OCI-LY3 (cell line): ENCODE measurements at regions not wholly inside any gene's neighbourhood (a gene's known extent, or its start where the extent isn't known, plus 50 kb on each side); places are given as distances from the start of the nearest gene placed in this dataset.
"Not testable (repeated sequence)": the region's sequence is repeated elsewhere in the genome, so short reads cannot be mapped to it uniquely, and the experiment has no call there.

Experiments
- H2AFZ ChIP-seq: fragments of 200-600, 300-600 bp; shearing (Covaris generic); 2 replicates; pipeline ENCODE4 v1.6.0; 2014; ENCODE audit warnings: antibody characterized with exemption, low read depth, low read length
- H3K27ac ChIP-seq: fragments of 200-600, 300-600 bp; sonication (generic); 2 replicates; pipeline ENCODE4 v1.5.1; 2014; ENCODE audit warnings: mild to moderate bottlenecking, low read length, moderate library complexity, mixed read lengths
- H3K27me3 ChIP-seq: fragments of 200-600, 300-600 bp; sonication (generic); 2 replicates; pipeline ENCODE4 v1.6.1; 2014; ENCODE audit warnings: low read depth, low read length, mixed read lengths
- H3K36me3 ChIP-seq: fragments of 200-600, 300-600 bp; sonication (generic); replicated peaks from 2 replicates; pipeline ENCODE3; 2014; ENCODE audit warnings: low read depth, low read length, mixed read lengths
- H3K4me1 ChIP-seq: fragments of 300-600, 200-600 bp; sonication (generic); 2 replicates; pipeline ENCODE4 v1.6.1; 2014; ENCODE audit warnings: low read length, mixed read lengths
- H3K4me2 ChIP-seq: fragments of 200-600, 300-600 bp; sonication (generic); 2 replicates; pipeline ENCODE4 v1.6.1; 2014; ENCODE audit warnings: low read length, mixed read lengths
- H3K4me3 ChIP-seq: fragments of 300-600, 200-600 bp; sonication (generic); 2 replicates; pipeline ENCODE4 v1.5.1; 2014; ENCODE audit warnings: antibody characterized with exemption, mild to moderate bottlenecking, low read length, moderate library complexity
- H3K79me2 ChIP-seq: fragments of 300-600, 200-600 bp; shearing (Covaris generic); 2 replicates; pipeline ENCODE4 v1.6.1; 2014; ENCODE audit warnings: mild to moderate bottlenecking, low read length, mixed read lengths
- H3K9ac ChIP-seq: fragments of 300-600, 200-600 bp; shearing (Covaris generic); 2 replicates; pipeline ENCODE4 v1.6.0; 2014; ENCODE audit warnings: mild to moderate bottlenecking, low read length, moderate library complexity
- H3K9me3 ChIP-seq: fragments of 200-600, 300-600 bp; shearing (Covaris generic); 2 replicates; pipeline ENCODE4 v1.6.1; 2014; ENCODE audit warnings: low read length, mixed read lengths; ENCODE audit not compliant: insufficient read depth
- H4K20me1 ChIP-seq: fragments of 200-600, 300-600 bp; sonication (generic); 2 replicates; pipeline ENCODE4 v1.6.1; 2016; ENCODE audit warnings: low read length, mixed read lengths; ENCODE audit not compliant: insufficient read depth
- CTCF ChIP-seq: fragments of 200-600, 300-600 bp; sonication (generic); IDR thresholded peaks from 2 replicates; pipeline ENCODE4 v1.5.1; 2014; ENCODE audit warnings: antibody characterized with exemption, low read length, low read depth
- EZH2phosphoT487 ChIP-seq: fragments of 200-600 bp; shearing (Covaris generic); IDR thresholded peaks from 2 replicates; pipeline ENCODE4 v1.6.1; 2018; ENCODE audit warnings: antibody characterized with exemption, mixed run types, low read depth

DNA sequence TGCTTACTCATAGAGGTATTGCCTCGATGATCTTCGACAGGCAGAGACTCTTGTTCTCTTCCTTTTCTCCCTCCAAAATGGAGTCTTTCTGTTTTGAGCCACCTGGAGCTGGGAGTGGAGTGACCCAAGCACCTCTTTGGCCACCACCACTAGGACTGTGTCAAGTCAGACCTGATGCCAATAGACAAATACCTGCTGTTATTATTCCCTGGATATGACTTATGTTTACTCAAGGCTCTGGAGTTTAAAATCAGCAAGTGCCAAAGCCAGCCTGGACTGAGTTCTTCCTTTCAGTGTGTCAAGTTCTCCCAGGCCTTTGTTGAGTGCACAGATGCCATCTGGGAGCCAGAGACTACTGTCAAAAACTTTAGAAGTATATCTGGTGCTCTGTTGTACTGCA is 130.2 kb upstream of the SLC6A14 start:
- no peaks in the 10 kb centered on the region for H3K27me3 ChIP-seq
- no peak overlapping the region for H3K9ac ChIP-seq
- no peak overlapping the region for H2AFZ ChIP-seq
- H3K79me2 ChIP-seq, result no peaks in the 10 kb centered on the region
- no peaks in the 10 kb centered on the region for H4K20me1 ChIP-seq
- no peaks in the 10 kb centered on the region for H3K9me3 ChIP-seq
- no peaks in the 10 kb centered on the region for H3K4me1 ChIP-seq
- no peak overlapping the region for H3K27ac ChIP-seq
- no peak overlapping the region for H3K4me2 ChIP-seq
- TF ChIP-seq CTCF (no peak), EZH2phosphoT487 (no peak)
- no peak overlapping the region for H3K4me3 ChIP-seq
- no peaks in the 10 kb centered on the region for H3K36me3 ChIP-seq

GRCh38 chrX:116317409-116317808 is 119.0 kb upstream of the SLC6A14 start:
- Histone ChIP-seq H3K9ac (no peak overlapping the region), H3K27me3 (no peaks in the 10 kb centered on the region), H3K27ac (no peak overlapping the region), H3K4me3 (no peak overlapping the region), H2AFZ (no peak overlapping the region), H3K36me3 (no peaks in the 10 kb centered on the region), H4K20me1 (no peaks in the 10 kb centered on the region), H3K79me2 (no peaks in the 10 kb centered on the region), H3K9me3 (no peaks in the 10 kb centered on the region), H3K4me2 (no peak overlapping the region), H3K4me1 (no peaks in the 10 kb centered on the region)
- no peak for TF ChIP-seq CTCF
- TF ChIP-seq EZH2phosphoT487, result no peak

DNA sequence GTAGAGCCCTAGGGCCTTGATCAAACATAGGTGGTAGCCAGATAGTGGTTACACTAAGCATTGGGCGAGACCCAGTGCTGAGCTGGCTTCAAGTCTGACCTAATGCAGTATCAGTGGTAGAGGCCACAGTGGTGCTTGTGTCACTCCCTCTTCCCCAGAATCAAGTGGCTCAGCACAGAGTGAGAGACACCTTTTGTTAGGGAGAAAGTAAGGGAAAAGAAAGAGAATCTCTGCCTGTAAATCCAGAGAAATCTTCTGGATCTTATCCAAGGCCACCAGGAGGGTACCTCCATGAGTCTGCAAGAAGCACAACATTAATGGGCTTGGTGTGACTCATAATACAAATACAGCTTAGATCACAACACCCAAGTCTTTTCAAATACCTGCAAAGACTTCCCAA is 117.7 kb upstream of the SLC6A14 start:
- H3K9ac ChIP-seq, result no peak overlapping the region
- H3K4me2 ChIP-seq, result no peak overlapping the region
- no peaks in the 10 kb centered on the region for H4K20me1 ChIP-seq
- H3K79me2 ChIP-seq, result no peaks in the 10 kb centered on the region
- no peak overlapping the region for H3K4me3 ChIP-seq
- H3K27me3 ChIP-seq, result no peaks in the 10 kb centered on the region
- no peaks in the 10 kb centered on the region for H3K36me3 ChIP-seq
- H3K9me3 ChIP-seq, result no peaks in the 10 kb centered on the region
- H3K4me1 ChIP-seq, result no peaks in the 10 kb centered on the region
- no peak for TF ChIP-seq EZH2phosphoT487
- TF ChIP-seq CTCF, result no peak
- H3K27ac ChIP-seq, result no peak overlapping the region
- H2AFZ ChIP-seq, result no peak overlapping the region

DNA sequence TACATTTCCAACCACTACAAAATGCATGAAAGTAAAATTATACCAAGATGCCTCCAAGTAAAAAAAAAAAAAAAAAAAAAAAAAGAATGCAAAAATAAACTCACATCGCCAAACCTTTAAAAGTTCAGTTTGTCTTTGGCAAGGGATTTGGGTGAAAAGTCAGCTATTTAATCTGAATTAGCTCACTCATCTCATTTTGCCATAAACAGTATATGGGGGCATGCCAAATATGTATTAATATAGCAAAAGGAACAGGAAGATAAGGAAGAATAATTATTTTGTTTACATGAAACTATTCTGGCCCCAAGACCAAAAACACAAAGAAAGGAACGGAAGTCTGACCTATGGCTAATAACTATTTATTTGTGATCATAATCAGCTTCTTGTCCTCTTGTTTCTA is 114.7 kb upstream of the SLC6A14 start:
- no peaks in the 10 kb centered on the region for H3K79me2 ChIP-seq
- H3K9ac ChIP-seq, result no peak overlapping the region
- H3K36me3 ChIP-seq, result no peaks in the 10 kb centered on the region
- H3K4me2 ChIP-seq, result no peak overlapping the region
- no peak overlapping the region for H3K27ac ChIP-seq
- no peaks in the 10 kb centered on the region for H3K4me1 ChIP-seq
- no peaks in the 10 kb centered on the region for H4K20me1 ChIP-seq
- H3K4me3 ChIP-seq, result no peak overlapping the region
- H3K27me3 ChIP-seq, result no peaks in the 10 kb centered on the region
- TF ChIP-seq CTCF (no peak), EZH2phosphoT487 (no peak)
- no peak overlapping the region for H2AFZ ChIP-seq
- H3K9me3 ChIP-seq, result no peaks in the 10 kb centered on the region

GRCh38 chrX:116332026-116332425 is 104.4 kb upstream of the SLC6A14 start:
- not testable (repeated sequence) for H2AFZ ChIP-seq, H3K9ac ChIP-seq, H3K27ac ChIP-seq, H3K4me3 ChIP-seq, H3K4me1 ChIP-seq, H4K20me1 ChIP-seq, H3K27me3 ChIP-seq, H3K36me3 ChIP-seq, H3K4me2 ChIP-seq, H3K9me3 ChIP-seq, H3K79me2 ChIP-seq

- H3K4me2 ChIP-seq, H3K36me3 ChIP-seq, H3K27ac ChIP-seq, H4K20me1 ChIP-seq, H3K4me1 ChIP-seq, H2AFZ ChIP-seq, H3K27me3 ChIP-seq, H3K9ac ChIP-seq, H3K9me3 ChIP-seq, H3K4me3 ChIP-seq, H3K79me2 ChIP-seq: not testable (repeated sequence)
Measured at GRCh38 chrX:116334797-116335196, 101.6 kb upstream of the SLC6A14 start.
